ENCODE measurements at regions not wholly inside any gene's neighbourhood (a gene's known extent, or its start where the extent isn't known, plus 50 kb on each side); places are given as distances from the start of the nearest gene placed in this dataset.

- no peak overlapping the region for H3K27ac ChIP-seq (ENCODE audit: low read depth, low read length)
- RAD21 ChIA-PET (ENCODE audit: low non-redundant PET in 1 of 2, low total read pairs in 2 of 2, uncharacterized antibody in 2 of 2, unreplicated experiment in 2 of 2) = no interaction called here
- BruUV-seq (replicated peaks) = no TSS peak
- DNase-seq (ENCODE audit: low read depth, low spot score) = no peak
- no peaks in the 10 kb centered on the region for H3K79me2 ChIP-seq (ENCODE audit: insufficient read depth, low read length)
- no peaks in the 10 kb centered on the region for H3K27me3 ChIP-seq (ENCODE audit: insufficient read depth, low read length)
- CTCF ChIA-PET = interaction anchor here (1.1 kb wide), 1 partner anchor 819 kb away, joined by 3 read pairs; no protein-coding TSS in a partner anchor
- H3K9me2 ChIP-seq (ENCODE audit: insufficient read depth) = no peaks in the 10 kb centered on the region
- H3K36me3 ChIP-seq (ENCODE audit: control insufficient read depth in 1 of 2, insufficient read depth in 2 of 2, low read length in 2 of 2) = no peaks in the 10 kb centered on the region
- no peak overlapping the region for H3K4me2 ChIP-seq (ENCODE audit: low read length)
- intact Hi-C loops (cut with micrococcal nuclease) = no loop called here
- no peaks in the 10 kb centered on the region for H4K20me1 ChIP-seq (ENCODE audit: insufficient read depth)
- POLR2A ChIA-PET = no interaction called here
- ATAC-seq = no peak
- H3K9ac ChIP-seq (ENCODE audit: low read length) = no peak overlapping the region
- TF ChIP-seq ZFX (IDR thresholded peaks at IDR 0.05) (no peak), EZH2phosphoT487 (IDR thresholded peaks at IDR 0.05; ENCODE audit: borderline replicate concordance) (no peak), CEBPB (IDR thresholded peaks at IDR 0.05; ENCODE audit: low read depth) (no peak), SIN3A (IDR thresholded peaks at IDR 0.05; ENCODE audit: low read depth) (no peak), REST (IDR thresholded peaks at IDR 0.05; ENCODE audit: low read depth) (no peak), SP1 (IDR thresholded peaks at IDR 0.05; ENCODE audit: low read depth) (no peak)
- H3K9me3 ChIP-seq (ENCODE audit: control insufficient read depth in 1 of 2, insufficient read depth in 1 of 2, low read depth in 1 of 2, low read length in 2 of 2) = no peaks in the 10 kb centered on the region
- no peak overlapping the region for H2AFZ ChIP-seq (ENCODE audit: low read depth, low read length, poor library complexity, severe bottlenecking)
- H3K4me1 ChIP-seq (ENCODE audit: control insufficient read depth in 1 of 2, insufficient read depth in 2 of 2, low read length in 2 of 2) = peaks cover 10 to 16% of the 10 kb centered on the region in 2 experiments; a peak in 3 of 4 replicates
- no peak overlapping the region for H3K4me3 ChIP-seq (replicated peaks in 1 of 2; ENCODE audit: low read depth in 1 of 2, low read length in 2 of 2)
Observed at GRCh38 chr22:25511725-25512124, 52.8 kb upstream of the GRK3 start.
